PFSK-1 (cell line): ENCODE measurements at regions not wholly inside any gene's neighbourhood (a gene's known extent, or its start where the extent isn't known, plus 50 kb on each side); places are given as distances from the start of the nearest gene placed in this dataset.

Experiments
- POLR2AphosphoS5 ChIP-seq: IDR thresholded peaks from 2 replicates; pipeline ENCODE4 v1.6.1; 2012; ENCODE audit warnings: low read depth, mild to moderate bottlenecking, control low read depth, low read length, moderate library complexity
- TF ChIP-seq, protein P1 (sequence below), 2 experiments: IDR thresholded peaks; 2 replicates each; pipeline versions ENCODE4 v1.6.1 to v1.8.0; 2011 to 2012; ENCODE audit warnings: low read depth in 2 of 2, low read length in 2 of 2, control low read depth in 1 of 2, inconsistent platforms in 1 of 2, mild to moderate bottlenecking in 1 of 2, moderate library complexity in 1 of 2; ENCODE audit not compliant: insufficient read depth in 1 of 2

- TF ChIP-seq, protein P1, sequence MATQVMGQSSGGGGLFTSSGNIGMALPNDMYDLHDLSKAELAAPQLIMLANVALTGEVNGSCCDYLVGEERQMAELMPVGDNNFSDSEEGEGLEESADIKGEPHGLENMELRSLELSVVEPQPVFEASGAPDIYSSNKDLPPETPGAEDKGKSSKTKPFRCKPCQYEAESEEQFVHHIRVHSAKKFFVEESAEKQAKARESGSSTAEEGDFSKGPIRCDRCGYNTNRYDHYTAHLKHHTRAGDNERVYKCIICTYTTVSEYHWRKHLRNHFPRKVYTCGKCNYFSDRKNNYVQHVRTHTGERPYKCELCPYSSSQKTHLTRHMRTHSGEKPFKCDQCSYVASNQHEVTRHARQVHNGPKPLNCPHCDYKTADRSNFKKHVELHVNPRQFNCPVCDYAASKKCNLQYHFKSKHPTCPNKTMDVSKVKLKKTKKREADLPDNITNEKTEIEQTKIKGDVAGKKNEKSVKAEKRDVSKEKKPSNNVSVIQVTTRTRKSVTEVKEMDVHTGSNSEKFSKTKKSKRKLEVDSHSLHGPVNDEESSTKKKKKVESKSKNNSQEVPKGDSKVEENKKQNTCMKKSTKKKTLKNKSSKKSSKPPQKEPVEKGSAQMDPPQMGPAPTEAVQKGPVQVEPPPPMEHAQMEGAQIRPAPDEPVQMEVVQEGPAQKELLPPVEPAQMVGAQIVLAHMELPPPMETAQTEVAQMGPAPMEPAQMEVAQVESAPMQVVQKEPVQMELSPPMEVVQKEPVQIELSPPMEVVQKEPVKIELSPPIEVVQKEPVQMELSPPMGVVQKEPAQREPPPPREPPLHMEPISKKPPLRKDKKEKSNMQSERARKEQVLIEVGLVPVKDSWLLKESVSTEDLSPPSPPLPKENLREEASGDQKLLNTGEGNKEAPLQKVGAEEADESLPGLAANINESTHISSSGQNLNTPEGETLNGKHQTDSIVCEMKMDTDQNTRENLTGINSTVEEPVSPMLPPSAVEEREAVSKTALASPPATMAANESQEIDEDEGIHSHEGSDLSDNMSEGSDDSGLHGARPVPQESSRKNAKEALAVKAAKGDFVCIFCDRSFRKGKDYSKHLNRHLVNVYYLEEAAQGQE (IDR thresholded peaks at IDR 0.05; ENCODE audit: insufficient read depth in 1 of 2, low read depth in 2 of 2, low read length in 2 of 2): no peak
- TF ChIP-seq POLR2AphosphoS5: no peak
These were observed 85.4 kb upstream of the BOC start for GRCh38 chr3:113125951-113126350.
